Lung (tissue), 11 donors: ENCODE measurements at regions not wholly inside any gene's neighbourhood (a gene's known extent, or its start where the extent isn't known, plus 50 kb on each side); places are given as distances from the start of the nearest gene placed in this dataset.
"Not testable (repeated sequence)": the region's sequence is repeated elsewhere in the genome, so short reads cannot be mapped to it uniquely, and the experiment has no call there.

Experiments used
- ATAC-seq: fragments of 200-7000 bp; cut with Tn5 transposase; one replicate; pipeline ENCODE4 v1.9.1; 2020; ENCODE audit warnings: moderate number of reproducible peaks; ENCODE audit not compliant: insufficient read depth, low FRiP score
- DNase-seq, 3 donors: peaks; one replicate each; pipeline ENCODE4 v3.0.0-alpha.2; 2013 to 2017
- H3K27ac ChIP-seq, 2 donors: one replicate each; pipeline ENCODE4 v1.5.1; 2013; ENCODE audit warnings: mild to moderate bottlenecking in 2 of 2, moderate library complexity in 2 of 2, control low read depth in 1 of 2, inconsistent platforms in 1 of 2, low read depth in 1 of 2, low read length in 1 of 2
- H3K27me3 ChIP-seq, 3 donors: one replicate each; pipeline ENCODE4 v1.5.1; 2013; ENCODE audit warnings: low read length in 2 of 3; ENCODE audit not compliant: control insufficient read depth in 3 of 3, insufficient read depth in 3 of 3
- H3K36me3 ChIP-seq, 4 donors: one replicate each; pipeline ENCODE4 v1.5.1; 2013; ENCODE audit warnings: low read length in 4 of 4, mild to moderate bottlenecking in 1 of 4, moderate library complexity in 1 of 4; ENCODE audit not compliant: control insufficient read depth in 4 of 4, insufficient read depth in 4 of 4
- H3K4me1 ChIP-seq, 5 donors: one replicate each; pipeline ENCODE4 v1.5.1; 2013; ENCODE audit warnings: low read length in 5 of 5, mild to moderate bottlenecking in 2 of 5, moderate library complexity in 1 of 5; ENCODE audit not compliant: control insufficient read depth in 5 of 5, insufficient read depth in 5 of 5
- H3K4me3 ChIP-seq: one replicate; pipeline ENCODE4 v1.5.1; 2013; ENCODE audit warnings: mild to moderate bottlenecking, control low read depth, moderate library complexity
- H3K9ac ChIP-seq, 2 donors: one replicate each; pipeline ENCODE4 v1.5.1; 2013; ENCODE audit warnings: low read length in 2 of 2, control low read depth in 1 of 2; ENCODE audit not compliant: insufficient read depth in 1 of 2
- H3K9me3 ChIP-seq, 4 donors: one replicate each; pipeline ENCODE4 v1.5.1; 2013; ENCODE audit warnings: low read length in 3 of 4, mild to moderate bottlenecking in 1 of 4, moderate library complexity in 1 of 4; ENCODE audit not compliant: control insufficient read depth in 4 of 4, insufficient read depth in 3 of 4
- WGBS, 2 donors: extraction: QIAGEN DNeasy Blood & Tissue Kit; methylation state at CpG; one replicate each; pipeline ENCODE4 v1.1.7; 2013; 5-methylcytosine and 5-hydroxymethylcytosine counted together
- TF ChIP-seq, protein P1 (sequence below): IDR thresholded peaks from 2 replicates; pipeline ENCODE4 v1.5.1; 2012; ENCODE audit warnings: mild to moderate bottlenecking; ENCODE audit errors: control extremely low read depth, extremely low read depth
- donor health status: control.
- donor health status: control.
- donor health status: Bipolar disorder and iron deficiency.
- donor health status: healthy.
- donor health status: DM: yes; HTN: yes; CAD: no.

DNA sequence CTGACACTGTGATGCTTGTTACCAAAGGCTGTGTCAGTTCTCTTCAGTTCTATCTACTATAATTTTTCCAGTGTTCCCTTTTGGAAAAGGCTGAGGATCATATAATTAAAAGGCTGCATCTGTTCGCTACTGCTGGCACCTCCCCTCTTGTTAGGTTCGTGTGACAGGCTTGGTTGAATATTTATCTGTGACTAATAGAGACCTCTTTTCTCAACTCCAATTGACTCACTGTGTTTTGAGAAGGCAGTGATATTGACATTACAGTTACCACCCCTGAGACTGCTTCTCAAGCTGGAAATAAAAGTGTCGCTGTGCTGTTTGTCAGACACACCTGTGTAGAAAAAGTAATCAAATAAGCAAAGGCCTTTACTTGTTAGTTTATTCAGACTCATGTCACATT lies 205.5 kb upstream of the KCNH7 start:
- H3K4me3 ChIP-seq, result no peak overlapping the region
- 69 to 91% methylated on average over 3 of the region's 3 CpGs for WGBS, 2 donors
- H3K9ac ChIP-seq, result no peak overlapping the region
- TF ChIP-seq, protein P1, sequence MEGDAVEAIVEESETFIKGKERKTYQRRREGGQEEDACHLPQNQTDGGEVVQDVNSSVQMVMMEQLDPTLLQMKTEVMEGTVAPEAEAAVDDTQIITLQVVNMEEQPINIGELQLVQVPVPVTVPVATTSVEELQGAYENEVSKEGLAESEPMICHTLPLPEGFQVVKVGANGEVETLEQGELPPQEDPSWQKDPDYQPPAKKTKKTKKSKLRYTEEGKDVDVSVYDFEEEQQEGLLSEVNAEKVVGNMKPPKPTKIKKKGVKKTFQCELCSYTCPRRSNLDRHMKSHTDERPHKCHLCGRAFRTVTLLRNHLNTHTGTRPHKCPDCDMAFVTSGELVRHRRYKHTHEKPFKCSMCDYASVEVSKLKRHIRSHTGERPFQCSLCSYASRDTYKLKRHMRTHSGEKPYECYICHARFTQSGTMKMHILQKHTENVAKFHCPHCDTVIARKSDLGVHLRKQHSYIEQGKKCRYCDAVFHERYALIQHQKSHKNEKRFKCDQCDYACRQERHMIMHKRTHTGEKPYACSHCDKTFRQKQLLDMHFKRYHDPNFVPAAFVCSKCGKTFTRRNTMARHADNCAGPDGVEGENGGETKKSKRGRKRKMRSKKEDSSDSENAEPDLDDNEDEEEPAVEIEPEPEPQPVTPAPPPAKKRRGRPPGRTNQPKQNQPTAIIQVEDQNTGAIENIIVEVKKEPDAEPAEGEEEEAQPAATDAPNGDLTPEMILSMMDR, result no peak
- no peak for ATAC-seq
- H3K4me1 ChIP-seq, result no peaks in the 10 kb centered on the region
- H3K36me3 ChIP-seq, result no peaks in the 10 kb centered on the region
- no peak for DNase-seq
- no peaks in the 10 kb centered on the region for H3K9me3 ChIP-seq
- no peak overlapping the region for H3K27ac ChIP-seq
- H3K27me3 ChIP-seq, result no peaks in the 10 kb centered on the region

DNA sequence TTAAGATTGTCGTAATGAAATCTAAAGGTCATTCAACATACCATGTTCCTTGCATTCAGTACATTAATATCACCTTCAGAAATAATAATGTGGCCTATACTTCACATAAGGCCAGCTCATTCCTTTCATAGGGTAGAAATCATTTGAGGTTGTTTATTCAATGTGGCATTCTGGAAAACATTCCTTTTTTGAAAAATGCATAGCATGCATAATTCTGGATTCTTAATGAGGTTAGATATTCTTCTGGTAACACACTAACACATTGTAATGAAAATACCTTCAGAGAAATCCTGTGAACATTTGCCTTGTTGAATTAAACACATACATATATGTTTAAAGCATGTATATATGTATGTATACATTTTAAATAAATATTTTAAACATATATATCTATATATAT lies 204.6 kb upstream of the KCNH7 start:
- Histone ChIP-seq H3K4me3 (no peak overlapping the region), H3K9me3 (no peaks in the 10 kb centered on the region), H3K4me1 (no peaks in the 10 kb centered on the region), H3K27ac (no peak overlapping the region), H3K36me3 (no peaks in the 10 kb centered on the region), H3K27me3 (no peaks in the 10 kb centered on the region), H3K9ac (no peak overlapping the region)
- DNase-seq (no peak), ATAC-seq (no peak)
- TF ChIP-seq, protein P1, result no peak
- 79 to 89% methylated on average over 1 of the region's 1 CpG for WGBS, 2 donors

DNA sequence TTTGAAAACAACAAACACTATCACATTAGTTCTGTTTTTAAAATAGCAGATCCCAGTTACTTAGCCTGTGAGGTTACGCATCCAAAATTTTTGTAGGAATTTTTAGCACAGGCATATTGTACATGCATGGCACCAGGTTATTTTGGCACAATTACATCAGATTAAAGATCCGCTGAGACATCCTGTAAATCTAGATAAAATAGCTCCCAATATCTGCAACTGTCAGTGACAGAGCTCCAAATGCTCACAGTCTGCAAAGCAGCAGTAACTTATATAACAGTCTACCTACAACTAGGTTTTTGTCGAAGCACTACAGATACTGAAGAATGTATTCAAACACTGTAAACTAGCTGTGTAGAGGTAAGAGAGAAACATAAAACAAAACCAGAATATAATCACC lies 200.7 kb upstream of the KCNH7 start:
- ATAC-seq (no peak), DNase-seq (no peak)
- Histone ChIP-seq H3K36me3 (no peaks in the 10 kb centered on the region), H3K27ac (no peak overlapping the region), H3K27me3 (no peaks in the 10 kb centered on the region), H3K4me3 (no peak overlapping the region), H3K9ac (no peak overlapping the region), H3K4me1 (no peaks in the 10 kb centered on the region), H3K9me3 (no peaks in the 10 kb centered on the region)
- 83 to 88% methylated on average over 3 of the region's 3 CpGs for WGBS, 2 donors
- TF ChIP-seq, protein P1, result no peak

DNA sequence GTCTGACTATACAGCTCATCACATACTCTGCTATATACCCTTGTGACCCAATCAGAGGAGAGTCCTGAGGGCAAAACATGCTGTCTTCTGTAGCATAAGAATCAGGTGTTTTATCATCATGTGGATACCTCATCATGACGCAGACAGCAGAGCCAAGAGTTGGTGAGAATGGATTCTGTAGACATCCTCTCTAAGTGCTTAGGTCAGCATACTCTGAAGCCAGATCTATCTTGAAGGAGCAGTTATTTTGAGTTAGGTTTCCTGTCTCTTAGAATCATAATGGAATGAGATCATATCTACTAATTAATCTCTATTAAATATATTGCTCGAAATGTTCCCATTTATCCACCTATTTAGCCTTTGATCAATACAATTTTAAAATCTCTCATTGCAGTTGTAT lies 190.2 kb upstream of the KCNH7 start:
- DNase-seq (no peak), ATAC-seq (no peak)
- no peaks in the 10 kb centered on the region for H3K27me3 ChIP-seq
- no peaks in the 10 kb centered on the region for H3K4me1 ChIP-seq
- TF ChIP-seq, protein P1, result no peak
- WGBS, 2 donors, result 84 to 85% methylated on average over 2 of the region's 2 CpGs
- H3K27ac ChIP-seq, result no peak overlapping the region
- no peak overlapping the region for H3K9ac ChIP-seq
- H3K36me3 ChIP-seq, result no peaks in the 10 kb centered on the region
- no peak overlapping the region for H3K4me3 ChIP-seq
- H3K9me3 ChIP-seq, result no peaks in the 10 kb centered on the region

DNA sequence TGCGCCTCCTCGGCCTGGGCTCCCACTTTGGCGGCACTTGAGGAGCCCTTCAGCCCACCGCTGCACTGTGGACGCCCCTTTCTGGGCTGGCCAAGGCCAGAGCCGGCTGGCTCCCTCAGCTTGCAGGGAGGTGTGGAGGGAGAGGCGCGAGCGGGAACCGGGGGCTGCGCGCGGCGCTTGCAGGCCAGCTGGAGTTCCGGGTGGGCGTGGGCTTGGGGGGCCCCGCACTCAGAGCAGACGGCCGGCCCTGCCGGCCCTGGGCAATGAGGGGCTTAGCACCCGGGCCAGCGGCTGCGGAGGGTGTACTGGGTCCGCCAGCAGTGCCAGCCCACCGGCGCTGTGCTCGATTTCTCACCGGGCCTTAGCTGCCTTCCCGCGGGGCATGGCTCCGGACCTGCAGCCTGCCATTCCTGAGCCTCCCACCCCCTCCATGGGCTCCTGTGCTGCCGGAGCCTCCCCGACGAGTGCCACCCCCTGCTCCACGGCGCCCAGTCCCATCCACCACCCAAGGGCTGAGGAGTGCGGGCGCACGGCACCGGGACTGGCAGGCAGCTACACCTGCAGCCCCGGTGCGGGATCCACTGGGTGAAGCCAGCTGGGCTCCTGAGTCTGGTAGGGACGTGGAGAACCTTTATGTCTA lies 187.7 kb upstream of the KCNH7 start:
- DNase-seq, H3K27ac ChIP-seq, H3K4me1 ChIP-seq, H3K36me3 ChIP-seq, H3K9me3 ChIP-seq, ATAC-seq, H3K27me3 ChIP-seq, H3K4me3 ChIP-seq, H3K9ac ChIP-seq: not testable (repeated sequence)
- WGBS, 2 donors, result 75 to 82% methylated on average over 38 to 43 of the region's 43 CpGs
